Mesenchymal stem cell (in vitro differentiated cells and primary cell): ENCODE measurements at regions not wholly inside any gene's neighbourhood (a gene's known extent, or its start where the extent isn't known, plus 50 kb on each side); places are given as distances from the start of the nearest gene placed in this dataset.
"Not testable (repeated sequence)": the region's sequence is repeated elsewhere in the genome, so short reads cannot be mapped to it uniquely, and the experiment has no call there.

Source experiments
- DNase-seq: peaks from one replicate; pipeline ENCODE4 v3.0.0-alpha.2; 2013
- H2AFZ ChIP-seq: one replicate; pipeline ENCODE4 v1.6.1; 2013; ENCODE audit warnings: low read depth, mild to moderate bottlenecking, control low read depth, inconsistent platforms, low read length, moderate library complexity
- H2AK5ac ChIP-seq: 2 replicates; pipeline ENCODE4 v1.6.1; 2013; ENCODE audit warnings: low read length, moderate library complexity, mild to moderate bottlenecking, inconsistent platforms; ENCODE audit not compliant: severe bottlenecking
- H2BK120ac ChIP-seq: one replicate; pipeline ENCODE4 v1.6.1; 2013; ENCODE audit warnings: low read depth, mild to moderate bottlenecking, inconsistent platforms, low read length, moderate library complexity
- H2BK12ac ChIP-seq, 2 experiments: one replicate each; pipeline ENCODE4 v1.6.1; 2013; ENCODE audit warnings: inconsistent platforms in 2 of 2, low read length in 2 of 2, mild to moderate bottlenecking in 2 of 2, moderate library complexity in 2 of 2, control low read depth in 1 of 2
- H2BK15ac ChIP-seq: one replicate; pipeline ENCODE4 v1.6.1; 2013; ENCODE audit warnings: mild to moderate bottlenecking, low read depth, inconsistent platforms; ENCODE audit not compliant: poor library complexity, severe bottlenecking
- H2BK5ac ChIP-seq: 2 replicates; pipeline ENCODE4 v1.6.1; 2013; ENCODE audit warnings: low read depth, mild to moderate bottlenecking, low read length, control low read depth, inconsistent platforms; ENCODE audit not compliant: poor library complexity, severe bottlenecking
- H3K14ac ChIP-seq, 2 experiments: one replicate each; pipeline ENCODE4 v1.6.1; 2013; ENCODE audit warnings: inconsistent platforms in 2 of 2, low read length in 2 of 2, control low read depth in 1 of 2, mild to moderate bottlenecking in 1 of 2, moderate library complexity in 1 of 2
- H3K18ac ChIP-seq, 2 experiments: one replicate each; pipeline ENCODE4 v1.6.1; 2013; ENCODE audit warnings: inconsistent platforms in 2 of 2, low read length in 2 of 2, control low read depth in 1 of 2, low read depth in 1 of 2, mild to moderate bottlenecking in 1 of 2
- H3K23ac ChIP-seq, 2 experiments: one replicate each; pipeline ENCODE4 v1.6.1; 2013; ENCODE audit warnings: inconsistent platforms in 2 of 2, low read length in 2 of 2, mild to moderate bottlenecking in 2 of 2, moderate library complexity in 2 of 2, control low read depth in 1 of 2
- H3K27ac ChIP-seq: 2 replicates; pipeline ENCODE4 v1.5.1; 2013; ENCODE audit warnings: mild to moderate bottlenecking, moderate library complexity, low read length, control low read depth, inconsistent platforms; ENCODE audit not compliant: poor library complexity, severe bottlenecking
- H3K27me3 ChIP-seq, 2 experiments: 2 replicates each; pipeline versions ENCODE4 v1.6.1 to v1.7.0; 2013; ENCODE audit warnings: low read length in 2 of 2, mild to moderate bottlenecking in 2 of 2, moderate library complexity in 2 of 2, control low read depth in 1 of 2, inconsistent platforms in 1 of 2; ENCODE audit not compliant: control insufficient read depth in 1 of 2, insufficient read depth in 1 of 2
- H3K36me3 ChIP-seq, 2 experiments: 2 replicates each; pipeline versions ENCODE4 v1.6.1 to v1.7.0; 2013; ENCODE audit warnings: low read length in 2 of 2, control low read depth in 1 of 2, inconsistent platforms in 1 of 2, low read depth in 1 of 2, mild to moderate bottlenecking in 1 of 2; ENCODE audit not compliant: insufficient read depth in 2 of 2, control insufficient read depth in 1 of 2
- H3K4ac ChIP-seq, 2 experiments: one replicate each; pipeline ENCODE4 v1.6.1; 2013; ENCODE audit warnings: inconsistent platforms in 2 of 2, low read length in 2 of 2, mild to moderate bottlenecking in 2 of 2, moderate library complexity in 2 of 2, control low read depth in 1 of 2, low read depth in 1 of 2
- H3K4me1 ChIP-seq: 2 replicates; pipeline ENCODE4 v1.6.1; 2013; ENCODE audit warnings: low read depth, low read length, control low read depth; ENCODE audit not compliant: control insufficient read depth, insufficient read depth
- H3K4me2 ChIP-seq: 2 replicates; pipeline ENCODE4 v1.6.1; 2013; ENCODE audit warnings: low read length, mild to moderate bottlenecking, inconsistent platforms; ENCODE audit not compliant: poor library complexity, severe bottlenecking
- H3K4me3 ChIP-seq, 2 experiments: 2 replicates each; pipeline versions ENCODE4 v1.5.1 to v1.7.0; 2013; ENCODE audit warnings: low read length in 2 of 2, mild to moderate bottlenecking in 2 of 2, control low read depth in 1 of 2, low read depth in 1 of 2; ENCODE audit not compliant: insufficient read depth in 1 of 2
- H3K79me1 ChIP-seq: replicated peaks from 2 replicates; pipeline ENCODE4 v1.6.1; 2013; ENCODE audit warnings: mild to moderate bottlenecking, control low read depth, low read length, inconsistent platforms; ENCODE audit not compliant: poor library complexity, severe bottlenecking
- H3K9ac ChIP-seq: 2 replicates; pipeline ENCODE4 v1.7.0; 2013; ENCODE audit warnings: mild to moderate bottlenecking, low read length, moderate library complexity
- H3K9me3 ChIP-seq: 2 replicates; pipeline ENCODE4 v1.7.0; 2013; ENCODE audit warnings: mild to moderate bottlenecking, low read length; ENCODE audit not compliant: control insufficient read depth
- H4K8ac ChIP-seq: one replicate; pipeline ENCODE4 v1.6.1; 2013; ENCODE audit warnings: inconsistent platforms, mild to moderate bottlenecking, low read length, moderate library complexity
- H4K91ac ChIP-seq: one replicate; pipeline ENCODE4 v1.6.1; 2013; ENCODE audit warnings: mild to moderate bottlenecking, low read length, inconsistent platforms
- WGBS: methylation state at CpG from one replicate; pipeline ENCODE4 v1.1.7; 2013; ENCODE audit warnings: mixed read lengths; 5-methylcytosine and 5-hydroxymethylcytosine counted together

DNA sequence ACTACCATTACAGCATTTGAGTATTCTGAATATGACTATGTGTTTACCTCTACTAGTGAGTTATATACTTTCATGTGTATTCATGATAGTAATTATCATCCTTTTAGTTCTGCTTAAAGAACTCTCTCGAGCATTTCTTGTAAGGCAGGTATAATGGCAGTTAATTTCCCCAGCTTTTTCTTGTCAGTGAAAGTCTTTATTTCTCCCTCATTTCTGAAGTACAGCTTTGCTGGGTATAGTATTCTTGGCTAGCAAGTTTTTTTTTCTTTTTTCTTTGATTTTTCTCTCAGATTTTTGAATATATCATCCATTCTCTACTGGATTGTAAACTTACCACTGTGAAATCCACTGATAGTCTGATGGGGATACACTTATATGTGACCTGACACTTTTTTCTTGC, 165.9 kb upstream of the ARHGAP5 start:
- no CpG with 5 or more reads among the region's 1 CpG for WGBS
- no peaks in the 10 kb centered on the region for H3K36me3 ChIP-seq
- no peak for DNase-seq

DNA sequence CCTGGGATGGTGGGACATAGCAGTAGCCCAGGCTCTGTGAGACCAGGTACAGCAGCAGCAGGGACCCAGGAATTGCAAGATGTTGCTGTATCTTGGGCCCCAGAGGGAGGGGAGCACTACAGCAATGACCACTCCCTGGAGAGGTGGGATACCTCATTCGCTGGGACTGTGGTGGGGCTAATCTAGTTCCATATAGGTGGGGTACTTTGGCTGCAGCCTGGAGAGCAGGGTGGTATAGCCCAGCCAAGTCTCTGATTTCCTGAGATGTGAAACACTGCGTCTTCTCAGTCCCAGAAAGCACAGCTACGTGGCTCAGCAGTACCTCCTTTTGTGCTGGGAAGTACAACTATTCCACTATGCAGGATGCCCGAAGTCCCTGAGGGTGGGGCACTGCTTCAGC, 163.7 kb upstream of the ARHGAP5 start:
- no peak overlapping the region for H2BK12ac ChIP-seq
- no peak for DNase-seq
- H3K27me3 ChIP-seq: no peaks in the 10 kb centered on the region
- no peaks in the 10 kb centered on the region for H3K79me1 ChIP-seq
- H3K4me3 ChIP-seq: no peak overlapping the region
- no peak overlapping the region for H2BK120ac ChIP-seq
- H3K4ac ChIP-seq: no peak overlapping the region
- H2BK15ac ChIP-seq: no peak overlapping the region
- H3K9me3 ChIP-seq: peaks cover 41% of the 10 kb centered on the region
- H3K36me3 ChIP-seq: no peaks in the 10 kb centered on the region
- no peak overlapping the region for H2BK5ac ChIP-seq
- 86% methylated on average over 4 of the region's 4 CpGs for WGBS
- no peak overlapping the region for H3K18ac ChIP-seq
- no peaks in the 10 kb centered on the region for H3K4me1 ChIP-seq
- H3K14ac ChIP-seq: no peak overlapping the region
- H3K27ac ChIP-seq: no peak overlapping the region
- no peak overlapping the region for H3K4me2 ChIP-seq
- H2AK5ac ChIP-seq: no peak overlapping the region
- no peak overlapping the region for H3K23ac ChIP-seq
- no peak overlapping the region for H2AFZ ChIP-seq
- H4K91ac ChIP-seq: no peak overlapping the region
- no peak overlapping the region for H4K8ac ChIP-seq
- H3K9ac ChIP-seq: no peak overlapping the region

More for the DNA sequence above, 165.9 kb upstream of the ARHGAP5 start:
- Histone ChIP-seq H3K79me1 (no peaks in the 10 kb centered on the region), H2AK5ac (no peak overlapping the region), H3K9me3 (peaks cover 41% of the 10 kb centered on the region), H3K27ac (no peak overlapping the region), H3K4ac (no peak overlapping the region), H3K27me3 (no peaks in the 10 kb centered on the region), H3K4me2 (no peak overlapping the region), H2BK15ac (no peak overlapping the region), H2AFZ (no peak overlapping the region), H3K9ac (no peak overlapping the region), H3K14ac (no peak overlapping the region), H2BK5ac (no peak overlapping the region), H2BK120ac (no peak overlapping the region), H3K4me3 (no peak overlapping the region), H3K23ac (no peak overlapping the region), H4K8ac (no peak overlapping the region), H3K4me1 (no peaks in the 10 kb centered on the region), H2BK12ac (no peak overlapping the region), H4K91ac (no peak overlapping the region), H3K18ac (no peak overlapping the region)

DNA sequence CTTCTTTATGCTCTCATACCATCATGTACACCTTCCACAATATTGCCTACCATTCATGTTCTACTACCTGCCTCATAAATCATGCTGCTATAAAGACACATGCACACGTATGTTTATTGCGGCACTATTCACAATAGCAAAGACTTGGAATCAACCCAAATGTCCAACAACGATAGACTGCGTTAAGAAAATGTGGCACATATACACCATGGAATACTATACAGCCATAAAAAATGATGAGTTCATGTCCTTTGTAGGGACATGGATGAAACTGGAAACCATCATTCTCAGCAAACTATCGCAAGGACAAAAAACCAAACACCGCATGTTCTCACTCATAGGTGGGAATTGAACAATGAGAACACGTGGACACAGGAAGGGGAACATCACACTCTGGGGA, 158.8 kb upstream of the ARHGAP5 start:
- not testable (repeated sequence) for H2BK5ac ChIP-seq, H2BK120ac ChIP-seq, H3K18ac ChIP-seq, H3K4me3 ChIP-seq, H3K23ac ChIP-seq, H3K4ac ChIP-seq, H2AK5ac ChIP-seq, H3K14ac ChIP-seq, H3K9me3 ChIP-seq, H3K79me1 ChIP-seq, H4K8ac ChIP-seq, H3K27me3 ChIP-seq, H3K9ac ChIP-seq, H3K4me1 ChIP-seq, H2BK15ac ChIP-seq, DNase-seq, H4K91ac ChIP-seq, H2BK12ac ChIP-seq, H3K36me3 ChIP-seq, H2AFZ ChIP-seq, H3K4me2 ChIP-seq, H3K27ac ChIP-seq
- WGBS: 95% methylated on average over 2 of the region's 7 CpGs

DNA sequence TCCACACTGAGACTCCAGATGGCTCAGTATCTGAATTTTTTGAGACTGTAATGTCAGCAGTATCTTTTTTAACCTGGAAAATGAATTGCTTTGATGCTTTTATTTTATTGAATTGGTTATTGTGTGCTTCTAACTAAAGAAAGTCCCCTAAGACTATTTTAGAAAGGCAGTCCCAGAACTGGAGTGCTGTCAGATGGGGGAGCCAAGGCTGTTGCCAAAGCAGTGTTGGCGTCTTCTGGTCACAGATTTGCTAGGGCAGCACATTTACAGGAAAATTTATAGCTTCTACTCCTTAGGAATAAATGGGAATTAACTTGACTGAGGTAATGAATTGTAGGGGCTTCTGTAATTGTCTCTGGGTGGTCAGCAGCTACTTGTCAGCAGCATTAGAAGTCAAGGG, 157.1 kb upstream of the ARHGAP5 start:
- no peak for DNase-seq
- Histone ChIP-seq H3K27ac (no peak overlapping the region), H3K18ac (no peak overlapping the region), H4K8ac (no peak overlapping the region), H3K79me1 (no peaks in the 10 kb centered on the region), H2BK15ac (no peak overlapping the region), H3K4me3 (no peak overlapping the region), H2BK12ac (no peak overlapping the region), H3K9me3 (no peaks in the 10 kb centered on the region), H2AFZ (no peak overlapping the region), H3K27me3 (no peaks in the 10 kb centered on the region), H3K4me2 (no peak overlapping the region), H4K91ac (no peak overlapping the region), H3K9ac (no peak overlapping the region), H2BK120ac (no peak overlapping the region), H2BK5ac (no peak overlapping the region), H3K36me3 (no peaks in the 10 kb centered on the region), H3K4me1 (no peaks in the 10 kb centered on the region), H3K4ac (no peak overlapping the region), H3K14ac (no peak overlapping the region), H3K23ac (no peak overlapping the region), H2AK5ac (no peak overlapping the region)
- 100% methylated on average over 1 of the region's 1 CpG for WGBS
